Breast epithelium (tissue), 3 donors: ENCODE measurements at regions not wholly inside any gene's neighbourhood (a gene's known extent, or its start where the extent isn't known, plus 50 kb on each side); places are given as distances from the start of the nearest gene placed in this dataset.

ENCODE experiments used
- POLR2A ChIP-seq: fragments of 450-650 bp; IDR thresholded peaks from one replicate; pipeline ENCODE4 v1.6.1; 2016; ENCODE audit warnings: antibody characterized with exemption, mild to moderate bottlenecking, moderate library complexity
- TF ChIP-seq, protein P1 (sequence below), 3 donors: fragments of 450-650 bp; IDR thresholded peaks; one replicate each; pipeline ENCODE4 v1.5.1; 2016 to 2017; ENCODE audit warnings: antibody characterized with exemption in 3 of 3, mild to moderate bottlenecking in 3 of 3, moderate library complexity in 3 of 3

DNA sequence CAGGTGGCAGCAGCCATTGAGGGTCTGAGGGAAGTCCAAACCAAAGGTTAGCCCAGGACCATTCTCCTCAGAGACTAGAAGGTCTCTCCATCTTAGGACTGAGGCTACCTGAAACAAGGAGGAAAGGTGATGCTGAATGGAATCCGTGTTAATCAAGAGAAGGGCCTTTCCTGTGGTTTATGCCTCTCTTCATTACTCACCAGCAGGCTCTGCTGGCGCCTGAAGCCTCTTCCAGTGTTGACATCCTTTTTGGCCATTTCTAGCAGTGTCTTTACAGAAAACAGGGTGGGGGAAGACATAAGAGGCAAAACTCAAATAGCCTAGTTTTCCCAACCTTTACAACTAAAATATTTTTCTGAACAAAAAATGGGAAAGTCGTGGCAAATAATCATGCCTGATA is 98.0 kb downstream of the ENC1 start:
- no peak for TF ChIP-seq POLR2A
- TF ChIP-seq, protein P1, sequence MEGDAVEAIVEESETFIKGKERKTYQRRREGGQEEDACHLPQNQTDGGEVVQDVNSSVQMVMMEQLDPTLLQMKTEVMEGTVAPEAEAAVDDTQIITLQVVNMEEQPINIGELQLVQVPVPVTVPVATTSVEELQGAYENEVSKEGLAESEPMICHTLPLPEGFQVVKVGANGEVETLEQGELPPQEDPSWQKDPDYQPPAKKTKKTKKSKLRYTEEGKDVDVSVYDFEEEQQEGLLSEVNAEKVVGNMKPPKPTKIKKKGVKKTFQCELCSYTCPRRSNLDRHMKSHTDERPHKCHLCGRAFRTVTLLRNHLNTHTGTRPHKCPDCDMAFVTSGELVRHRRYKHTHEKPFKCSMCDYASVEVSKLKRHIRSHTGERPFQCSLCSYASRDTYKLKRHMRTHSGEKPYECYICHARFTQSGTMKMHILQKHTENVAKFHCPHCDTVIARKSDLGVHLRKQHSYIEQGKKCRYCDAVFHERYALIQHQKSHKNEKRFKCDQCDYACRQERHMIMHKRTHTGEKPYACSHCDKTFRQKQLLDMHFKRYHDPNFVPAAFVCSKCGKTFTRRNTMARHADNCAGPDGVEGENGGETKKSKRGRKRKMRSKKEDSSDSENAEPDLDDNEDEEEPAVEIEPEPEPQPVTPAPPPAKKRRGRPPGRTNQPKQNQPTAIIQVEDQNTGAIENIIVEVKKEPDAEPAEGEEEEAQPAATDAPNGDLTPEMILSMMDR (IDR thresholded peaks at IDR 0.05), result no peak
